ENCODE measurements at regions not wholly inside any gene's neighbourhood (a gene's known extent, or its start where the extent isn't known, plus 50 kb on each side); places are given as distances from the start of the nearest gene placed in this dataset.

GRCh38 chr4:3684546-3684945 lies 81.6 kb upstream of the ADRA2C start:
- no peak for DNase-seq (ENCODE audit: low read depth)

- DNase-seq (ENCODE audit: low read depth) = no peak
Measured at GRCh38 chr4:3683744-3684421, 82.3 kb upstream of the ADRA2C start.

- no peak for DNase-seq (ENCODE audit: low read depth)
Measured at GRCh38 chr4:3683077-3683743, 83.0 kb upstream of the ADRA2C start.

- DNase-seq (ENCODE audit: low read depth) = no peak
Measured at GRCh38 chr4:3682236-3683076, 83.7 kb upstream of the ADRA2C start.

GRCh38 chr4:3681191-3681590 lies 85.0 kb upstream of the ADRA2C start:
- no peak for DNase-seq (ENCODE audit: low read depth)

- DNase-seq (ENCODE audit: low read depth) = no peak
Measured at GRCh38 chr4:3680656-3681055, 85.5 kb upstream of the ADRA2C start.

- DNase-seq (ENCODE audit: low read depth) = no peak
Measured at GRCh38 chr4:3679851-3680311, 86.3 kb upstream of the ADRA2C start.

- DNase-seq (ENCODE audit: low read depth) = no peak
Measured at GRCh38 chr4:3679071-3679825, 86.9 kb upstream of the ADRA2C start.

- DNase-seq (ENCODE audit: low read depth) = no peak
Measured at GRCh38 chr4:3677748-3678070, 88.5 kb upstream of the ADRA2C start.

- DNase-seq (ENCODE audit: low read depth) = no peak
Measured at GRCh38 chr4:3676907-3677747, 89.1 kb upstream of the ADRA2C start.

GRCh38 chr4:3676196-3676595 lies 90.0 kb upstream of the ADRA2C start:
- DNase-seq (ENCODE audit: low read depth) = no peak

- no peak for DNase-seq (ENCODE audit: low read depth)
Measured at GRCh38 chr4:3675251-3676115, 90.7 kb upstream of the ADRA2C start.

- no peak for DNase-seq (ENCODE audit: low read depth)
Measured at GRCh38 chr4:3674479-3674851, 91.7 kb upstream of the ADRA2C start.

GRCh38 chr4:3673716-3674478 lies 92.3 kb upstream of the ADRA2C start:
- DNase-seq (ENCODE audit: low read depth) = no peak

GRCh38 chr4:3673176-3673575 lies 93.0 kb upstream of the ADRA2C start:
- no peak for DNase-seq (ENCODE audit: low read depth)

GRCh38 chr4:3672465-3672831 lies 93.7 kb upstream of the ADRA2C start:
- DNase-seq (ENCODE audit: low read depth) = no peak

- DNase-seq (ENCODE audit: low read depth) = no peak
Measured at GRCh38 chr4:3671571-3672464, 94.4 kb upstream of the ADRA2C start.

Measured in RPMI7951 (cell line).